Activated CD8-positive, alpha-beta memory T cell treated with anti-CD3 and anti-CD28 coated beads for 36 hours (primary cell): ENCODE measurements at regions not wholly inside any gene's neighbourhood (a gene's known extent, or its start where the extent isn't known, plus 50 kb on each side); places are given as distances from the start of the nearest gene placed in this dataset.

Experiments used
- CTCF ChIA-PET: fragments of 350-600 bp; sonication (Branson Sonifier 250); formaldehyde crosslinking; loops from one replicate; lab custom pipeline; 2021; ENCODE audit warnings: antibody characterized with exemption; lab: Charles Lee
- POLR2A ChIA-PET: fragments of 350-600 bp; sonication (Branson Sonifier 250); formaldehyde crosslinking; loops from one replicate; lab custom pipeline; 2021; ENCODE audit warnings: antibody characterized with exemption; lab: Charles Lee

- CTCF ChIA-PET = no interaction called here
- POLR2A ChIA-PET = no interaction called here
Measured at GRCh38 chr7:73977619-73978618, 50.1 kb upstream of the ELN start.
